HG02623 (cell line): ENCODE measurements at regions not wholly inside any gene's neighbourhood (a gene's known extent, or its start where the extent isn't known, plus 50 kb on each side); places are given as distances from the start of the nearest gene placed in this dataset.

ENCODE experiments used
- ATAC-seq: cut with Tn5 transposase; IDR thresholded peaks from one replicate; pipeline ENCODE4 v1.9.1; 2021; ENCODE audit warnings: moderate library complexity; ENCODE audit not compliant: unreplicated experiment

DNA sequence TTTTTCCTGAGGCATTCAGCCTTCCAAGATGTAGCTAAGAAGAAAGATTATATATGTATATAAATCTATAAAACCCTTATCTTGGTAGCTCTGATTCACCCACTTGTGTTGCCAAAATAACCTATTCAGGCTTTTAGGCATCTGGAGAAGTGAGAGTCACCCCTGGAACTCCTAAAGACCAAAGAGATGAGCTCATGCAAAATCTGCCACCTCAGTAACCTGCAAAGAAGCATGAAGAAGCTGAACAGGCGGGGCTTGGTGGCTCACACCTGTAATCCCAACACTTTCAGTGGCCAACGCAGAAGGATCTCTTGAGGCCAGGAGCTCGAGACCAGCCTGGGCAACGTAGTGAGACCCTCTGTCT is 393.7 kb downstream of the FOXO1 start:
- no peak for ATAC-seq

DNA sequence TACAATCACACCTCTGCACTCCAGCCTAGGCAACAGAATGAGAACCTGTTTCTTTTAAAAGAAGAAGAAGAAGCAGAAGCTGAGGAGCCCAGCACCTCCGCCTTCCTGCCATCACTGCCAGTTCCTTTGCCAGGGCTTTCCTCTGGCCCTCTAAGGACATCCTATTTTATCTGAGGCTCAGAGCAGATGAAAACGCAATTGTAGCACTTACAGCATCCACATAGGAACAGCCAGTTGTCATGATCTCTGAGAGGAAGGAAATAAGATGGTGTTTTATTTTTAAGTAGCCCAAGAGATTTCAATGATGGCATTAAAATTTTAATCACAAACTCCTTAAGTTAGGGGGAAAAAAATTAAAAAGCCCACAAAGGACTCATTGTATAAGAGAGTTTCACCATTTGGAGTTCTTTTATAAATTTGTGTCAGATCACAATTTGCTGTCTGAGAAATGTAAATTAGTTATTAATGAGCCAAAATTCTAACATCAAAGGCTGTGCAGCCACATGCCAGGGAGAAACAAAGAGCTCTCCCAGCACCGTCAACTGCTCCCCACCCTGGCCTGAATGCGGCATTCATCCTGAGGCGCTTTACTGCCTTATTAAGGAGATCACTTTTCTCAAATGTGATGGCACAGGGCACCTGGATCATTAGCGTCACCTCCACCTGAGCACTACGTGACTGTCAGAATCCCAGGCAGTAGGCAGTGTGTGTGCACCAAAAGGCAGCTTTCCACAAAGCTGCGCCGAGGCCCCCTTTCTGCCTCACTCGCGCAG is 393.0 kb downstream of the FOXO1 start:
- ATAC-seq, result no peak

DNA sequence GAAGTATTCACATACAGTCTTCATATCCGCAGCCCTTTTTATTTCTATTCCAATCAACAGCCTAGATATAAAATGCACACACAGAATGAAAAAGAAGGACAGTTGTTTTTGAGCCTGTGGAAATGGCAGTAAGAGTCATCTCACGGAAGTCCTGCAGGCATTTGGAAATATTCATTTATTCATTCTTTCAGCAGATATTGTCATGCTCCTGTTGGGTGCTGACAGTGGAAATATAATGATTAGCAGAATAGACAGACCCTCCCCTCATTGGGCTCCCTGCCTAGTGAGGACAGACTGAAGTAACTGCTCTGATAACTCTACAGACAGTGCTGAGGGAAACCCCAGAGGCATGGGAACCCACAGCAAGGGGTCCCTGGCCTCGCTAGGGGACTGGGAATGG is 392.3 kb downstream of the FOXO1 start:
- ATAC-seq, result no peak

DNA sequence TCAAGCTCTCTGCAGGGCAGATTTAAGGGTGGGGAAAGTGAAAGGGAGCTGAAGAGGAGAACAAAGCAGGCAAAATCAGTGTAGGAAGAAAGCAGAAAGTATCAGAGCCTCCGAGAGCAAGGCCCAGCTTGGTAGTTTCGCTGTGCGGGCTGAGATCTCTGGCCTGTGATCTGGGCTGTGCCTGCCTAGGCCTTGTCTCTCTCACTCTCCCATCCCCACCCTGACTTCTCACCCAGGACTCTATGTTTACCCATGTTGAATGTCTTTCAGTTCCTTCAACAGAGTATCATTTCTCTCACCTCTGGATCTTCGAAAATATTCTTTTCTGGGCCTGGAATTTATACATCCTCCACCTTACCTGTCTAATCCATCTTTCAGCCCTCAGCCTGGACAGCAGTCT is 391.3 kb downstream of the FOXO1 start:
- ATAC-seq, result no peak

DNA sequence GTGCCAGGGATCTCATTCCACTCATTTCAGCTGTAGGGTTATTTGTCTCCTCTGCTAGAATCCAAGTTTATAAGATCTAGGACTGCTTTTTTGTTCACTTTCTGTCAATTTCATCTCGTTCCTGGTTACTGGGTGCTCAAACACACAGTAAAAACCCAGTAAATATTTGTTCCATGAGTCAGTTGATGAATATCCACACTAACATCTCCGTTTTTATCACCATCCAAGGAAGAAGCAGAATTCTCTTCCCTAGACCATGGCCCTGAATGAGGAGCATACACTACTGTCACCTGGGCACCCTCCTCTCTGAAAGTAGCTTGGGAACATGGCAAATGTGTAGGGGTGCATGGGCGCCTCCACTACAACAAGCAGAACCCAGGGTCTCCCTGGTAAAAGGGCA is 390.8 kb downstream of the FOXO1 start:
- ATAC-seq, result no peak

DNA sequence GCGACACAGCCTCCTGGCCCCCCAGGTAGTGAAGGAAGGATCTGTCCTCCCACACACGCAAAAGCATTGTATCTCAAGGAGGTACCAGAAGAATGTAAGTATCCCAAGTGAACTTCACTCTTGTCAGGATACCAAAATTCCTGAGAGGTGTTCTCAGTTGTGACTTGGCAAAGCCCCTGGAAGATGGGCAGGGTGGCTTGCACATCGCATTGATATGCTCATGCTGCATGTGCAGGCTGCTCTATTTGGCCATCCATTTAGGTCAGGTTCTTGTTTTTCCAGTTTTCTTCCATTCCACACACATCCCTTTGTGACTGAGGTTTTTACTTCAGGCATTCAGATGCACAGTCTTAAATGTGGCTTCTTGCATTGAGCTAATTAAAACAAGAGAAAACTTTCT is 382.8 kb downstream of the FOXO1 start:
- ATAC-seq, result no peak

DNA sequence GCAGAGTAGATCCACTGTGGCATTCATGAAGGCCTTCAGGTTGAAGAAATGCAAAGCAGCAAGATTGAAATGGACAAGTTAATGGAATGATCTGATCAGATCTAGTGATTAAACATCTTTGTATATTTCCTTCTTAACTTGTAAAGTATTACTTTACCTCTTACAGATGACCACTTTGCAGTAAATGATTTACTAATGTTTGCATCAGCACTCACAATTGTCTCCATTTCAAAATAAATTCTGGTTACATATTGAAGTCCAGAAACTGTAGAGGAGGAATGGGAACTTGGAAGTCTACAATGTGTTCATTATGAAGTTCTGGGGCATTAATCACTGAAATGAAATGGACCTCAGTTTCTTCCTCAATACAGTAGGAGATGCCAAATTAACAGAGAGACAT is 380.8 kb downstream of the FOXO1 start:
- no peak for ATAC-seq

DNA sequence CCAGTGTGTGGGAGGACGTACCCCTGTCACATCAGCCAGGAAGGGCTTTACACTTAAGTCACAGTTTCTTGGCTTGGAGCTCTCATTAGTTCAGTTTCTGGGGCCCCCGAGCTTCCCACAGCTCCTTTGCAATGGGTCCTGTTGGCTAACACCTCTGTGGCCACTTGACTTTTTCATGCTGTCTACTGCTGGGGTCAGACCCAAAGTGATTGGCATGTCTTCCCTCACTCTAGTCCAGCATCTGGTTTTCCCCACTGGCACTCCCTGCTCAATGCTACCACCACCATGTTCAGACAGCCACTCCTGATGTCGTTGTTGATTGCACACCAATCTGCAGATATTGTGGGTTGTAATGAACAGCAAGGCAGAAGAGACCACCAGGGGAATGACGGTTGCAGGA is 379.0 kb downstream of the FOXO1 start:
- ATAC-seq, result no peak

DNA sequence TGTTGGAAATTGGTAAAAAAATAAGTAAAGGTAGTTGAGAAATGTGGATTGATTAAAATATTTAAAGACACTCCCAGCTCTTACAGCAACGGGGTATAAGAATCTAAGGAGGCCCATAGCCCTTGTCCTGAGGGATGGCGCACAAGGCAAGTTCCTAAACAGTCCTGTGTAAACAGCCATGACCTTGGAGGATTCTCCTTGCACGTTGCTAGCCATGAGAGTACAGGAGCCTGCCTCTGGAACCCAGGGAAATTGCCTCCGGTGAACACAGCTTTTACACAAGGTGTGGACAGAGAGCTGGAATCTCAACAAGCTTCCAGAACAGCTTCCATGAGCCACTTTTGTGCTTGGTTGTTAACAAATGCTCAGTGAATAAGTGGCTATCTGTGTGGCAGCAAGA is 378.2 kb downstream of the FOXO1 start:
- no peak for ATAC-seq

DNA sequence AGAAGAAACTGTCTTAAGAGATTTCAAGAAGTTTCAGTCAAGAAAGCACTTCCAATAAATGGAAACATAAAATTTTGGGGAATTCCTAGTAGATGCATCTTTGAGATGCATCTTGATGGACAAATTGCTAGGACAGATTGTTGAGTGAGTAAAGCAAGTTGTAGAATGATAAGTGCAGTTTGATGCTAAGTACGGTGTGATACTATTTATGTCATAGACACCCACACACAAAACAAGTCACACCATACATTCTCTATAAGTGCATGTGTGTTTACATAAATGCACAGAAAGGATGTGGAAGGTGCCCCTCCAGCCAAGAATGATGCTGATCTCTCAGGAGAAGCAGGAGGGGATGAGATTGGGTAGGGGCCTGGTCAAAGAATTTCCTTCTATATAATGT is 375.7 kb downstream of the FOXO1 start:
- ATAC-seq, result no peak

DNA sequence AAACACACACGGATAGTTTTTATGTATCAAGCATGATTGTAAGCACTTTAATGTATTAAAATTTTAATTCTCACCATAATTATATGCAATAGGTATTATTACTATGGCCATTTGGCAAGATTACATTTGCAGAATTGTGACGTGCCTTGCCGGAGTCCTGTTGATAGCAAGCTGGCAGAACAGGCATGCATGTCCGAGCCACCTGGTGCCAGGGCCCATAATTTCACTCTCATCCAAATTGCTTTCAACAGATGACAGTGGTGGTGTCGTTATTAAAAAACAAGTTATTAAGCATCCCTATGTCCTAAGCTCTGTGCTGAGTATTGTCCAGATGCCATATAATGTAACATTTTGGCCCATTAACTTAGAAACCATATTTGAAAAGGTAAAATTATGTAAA is 374.3 kb downstream of the FOXO1 start:
- no peak for ATAC-seq

DNA sequence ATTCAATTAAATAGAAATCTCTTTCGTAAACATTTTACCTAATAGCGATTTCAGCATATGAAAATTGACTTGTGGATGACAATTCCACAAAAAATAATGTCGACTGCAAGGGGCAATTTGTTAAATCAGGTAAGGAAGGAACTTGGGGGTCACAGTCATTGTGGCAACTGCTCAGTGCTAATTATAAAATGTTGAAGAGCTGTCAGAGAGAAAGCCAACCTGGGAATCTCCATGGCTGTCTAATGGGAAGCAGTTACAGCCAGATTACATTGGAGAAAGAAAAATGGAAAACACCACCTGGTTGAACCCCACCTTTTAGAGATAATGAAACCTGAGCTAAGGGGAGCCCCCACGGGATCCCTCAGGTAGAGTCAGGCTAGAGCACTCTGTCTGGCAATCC is 373.9 kb downstream of the FOXO1 start:
- no peak for ATAC-seq

DNA sequence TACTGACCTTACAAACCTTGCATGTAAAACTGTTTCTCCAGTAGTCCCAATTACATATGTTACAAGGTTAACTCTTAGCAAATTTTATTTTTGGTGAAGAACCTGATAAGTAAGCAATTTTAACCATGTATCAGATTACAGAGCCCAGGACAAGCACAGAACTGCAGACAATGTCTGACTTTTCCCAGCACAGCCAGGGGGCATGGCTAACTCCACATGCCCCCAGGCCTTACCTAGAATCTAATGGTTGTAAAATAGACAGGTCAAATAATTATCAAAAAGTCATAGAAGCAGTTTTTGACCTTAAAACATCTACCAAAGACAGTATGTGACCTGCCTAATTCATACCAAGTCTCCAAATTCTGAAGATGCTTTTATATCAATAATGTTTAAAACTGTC is 364.1 kb downstream of the FOXO1 start:
- ATAC-seq, result no peak

DNA sequence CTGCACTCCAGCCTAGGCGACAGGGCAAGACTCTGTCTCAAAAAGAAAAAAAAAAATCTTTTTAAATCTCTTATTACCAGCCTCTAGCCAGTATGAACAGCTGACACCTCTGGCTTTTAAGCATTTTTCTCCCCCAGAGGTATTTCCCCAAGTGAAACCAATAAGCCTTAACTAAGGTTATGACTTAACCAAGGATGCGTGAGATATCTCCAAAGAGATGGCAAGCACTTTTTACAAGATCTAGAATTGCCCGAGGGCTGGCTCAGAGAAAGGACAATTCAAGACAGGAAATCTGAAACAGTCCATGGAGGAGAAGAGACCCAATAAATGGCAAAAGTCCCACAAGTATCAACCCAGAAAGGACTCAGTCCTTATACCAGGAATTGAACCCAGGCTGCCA is 362.1 kb downstream of the FOXO1 start:
- no peak for ATAC-seq

DNA sequence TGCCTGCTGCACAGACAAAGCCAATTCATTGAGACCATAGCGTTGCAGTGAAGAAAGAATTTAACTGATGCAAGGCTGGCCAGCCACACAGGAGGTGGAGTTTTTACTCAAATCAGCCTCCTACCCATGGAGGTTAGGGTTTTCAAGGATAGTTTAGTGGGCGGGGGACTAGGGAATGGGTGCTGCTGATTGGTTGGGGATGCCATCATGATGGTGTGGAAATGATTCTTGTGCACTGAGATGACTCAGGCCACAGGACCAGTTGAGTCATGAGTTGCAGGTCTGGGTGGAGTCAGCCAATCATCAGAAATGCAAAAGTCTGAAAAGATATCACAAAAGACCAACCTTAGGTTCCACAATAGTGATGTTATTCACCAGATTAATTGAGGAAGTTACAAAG is 359.6 kb downstream of the FOXO1 start:
- no peak for ATAC-seq

DNA sequence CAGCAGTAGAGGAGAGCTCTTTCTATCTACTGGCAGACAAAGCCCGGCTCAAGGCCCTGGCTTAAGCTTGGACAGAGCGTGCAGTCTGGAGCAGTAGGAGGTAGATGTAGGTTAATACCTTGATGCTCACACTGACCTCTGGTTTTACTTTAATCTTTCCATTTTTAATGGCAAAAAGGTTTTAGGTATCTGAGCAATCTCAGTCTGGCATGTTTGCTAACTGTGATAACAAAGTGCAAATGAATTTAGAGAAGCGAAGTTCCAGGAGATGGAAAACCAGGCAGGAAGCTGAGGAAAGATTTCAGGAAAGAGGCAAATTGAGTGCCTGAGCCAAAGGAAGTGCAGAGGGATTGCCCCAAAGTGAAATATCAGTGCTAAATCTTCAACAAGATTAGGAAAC is 356.6 kb downstream of the FOXO1 start:
- no peak for ATAC-seq

DNA sequence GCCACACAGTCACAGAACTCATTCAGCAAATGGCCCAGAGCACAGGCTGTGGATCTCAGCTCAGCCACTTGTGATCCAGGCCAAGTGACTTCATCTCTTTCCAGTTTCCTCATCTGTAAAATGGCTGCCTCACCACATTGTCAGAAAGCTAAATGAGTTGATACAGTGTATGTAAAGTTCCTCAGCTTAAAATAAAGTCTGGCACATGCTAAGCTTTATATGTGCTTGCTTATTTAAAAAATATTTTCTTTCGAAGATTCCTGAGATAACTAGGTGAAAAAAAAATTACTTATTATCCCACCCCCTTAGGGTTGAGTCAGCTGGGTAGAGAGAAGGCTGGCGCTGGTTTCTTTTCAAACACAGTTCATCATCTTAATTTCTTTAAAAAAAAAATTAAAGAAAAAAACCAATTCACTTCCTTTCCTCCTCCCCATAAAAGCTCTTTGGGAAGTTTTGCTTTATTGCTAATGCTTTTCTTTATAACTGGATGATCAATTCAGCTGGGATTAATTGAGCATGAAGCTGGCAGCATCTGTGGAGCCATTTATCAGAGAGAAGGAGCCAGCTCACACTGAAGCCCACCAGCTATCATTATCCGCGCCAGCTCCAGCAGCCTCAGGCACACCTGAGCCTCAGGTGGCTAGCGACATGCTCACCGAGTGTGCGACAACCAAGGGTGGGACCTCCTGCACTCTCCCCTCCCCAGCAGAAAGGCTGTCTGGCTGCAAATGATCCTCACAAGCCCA is 354.9 kb downstream of the FOXO1 start:
- no peak for ATAC-seq

DNA sequence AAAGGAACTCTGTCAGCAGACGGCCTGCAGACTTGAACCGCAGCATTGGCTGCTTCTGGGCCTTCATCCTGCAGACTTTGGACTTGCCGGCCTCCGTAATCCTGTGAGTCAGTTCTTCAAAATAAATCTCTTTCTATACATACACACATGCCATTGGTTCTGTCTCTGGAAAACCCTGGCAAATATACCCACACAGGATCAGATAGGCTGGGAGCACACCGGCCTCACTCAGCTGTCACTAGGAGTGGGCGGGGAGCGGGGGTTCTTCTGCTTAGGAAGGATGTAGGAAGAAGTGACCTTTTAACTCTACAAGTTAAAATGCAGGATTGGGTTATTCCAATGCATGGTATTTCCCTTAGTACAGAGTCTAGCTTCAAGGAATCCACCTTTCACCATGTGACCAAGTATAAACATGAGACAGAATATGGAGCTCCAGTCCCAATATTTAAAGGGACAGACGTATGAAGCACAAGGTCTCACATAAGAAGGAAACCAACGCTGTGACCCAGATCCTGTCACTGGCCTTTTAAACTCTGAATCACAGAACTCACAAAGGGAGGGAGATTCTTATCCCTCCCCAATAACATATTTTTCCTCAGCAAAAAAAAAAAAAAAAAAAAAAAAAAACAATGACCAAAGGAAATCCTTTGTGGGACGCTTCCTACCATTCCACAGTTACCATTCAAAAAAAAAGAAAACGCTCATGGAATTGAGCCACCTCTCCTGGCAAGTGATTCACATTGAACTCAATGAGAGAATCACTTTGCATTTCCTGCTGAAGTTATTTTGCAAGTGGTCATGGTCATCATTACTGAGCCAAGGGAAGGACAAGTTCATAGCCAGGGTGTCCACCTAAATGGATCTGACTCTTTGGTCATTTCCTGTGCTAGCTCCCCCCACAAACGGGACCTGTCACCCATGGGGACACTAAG is 352.9 kb downstream of the FOXO1 start:
- ATAC-seq, result no peak

DNA sequence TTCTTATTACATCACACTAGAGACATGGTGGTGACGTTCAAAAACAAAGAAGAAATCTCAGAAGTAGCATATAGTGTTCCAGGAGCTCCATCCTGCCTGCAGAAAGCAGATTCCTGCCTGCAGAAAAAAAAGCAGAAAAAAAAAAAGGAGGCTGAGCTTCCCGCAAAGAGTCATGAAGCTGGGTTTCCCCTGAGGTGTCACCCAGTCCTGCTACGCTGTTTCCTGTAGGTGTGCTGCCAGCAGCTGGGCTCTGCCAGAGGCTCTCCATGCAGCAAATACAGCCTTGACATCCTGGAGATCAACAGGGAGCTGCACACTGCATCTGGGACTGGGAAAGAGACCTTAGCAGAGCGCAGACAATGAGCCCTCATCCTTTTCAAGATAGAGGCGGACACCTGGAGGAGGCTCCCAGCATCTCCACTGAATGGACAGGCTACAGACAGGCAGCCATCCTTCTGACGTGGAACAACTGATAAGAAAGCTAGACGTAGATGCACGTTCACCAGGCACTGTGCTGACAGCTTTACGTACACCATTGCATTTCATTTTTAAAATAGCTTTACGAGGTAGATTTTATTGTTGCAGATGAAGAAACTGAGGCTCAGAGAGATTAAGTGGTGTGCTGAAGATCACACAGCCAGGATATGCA is 350.9 kb downstream of the FOXO1 start:
- no peak for ATAC-seq

DNA sequence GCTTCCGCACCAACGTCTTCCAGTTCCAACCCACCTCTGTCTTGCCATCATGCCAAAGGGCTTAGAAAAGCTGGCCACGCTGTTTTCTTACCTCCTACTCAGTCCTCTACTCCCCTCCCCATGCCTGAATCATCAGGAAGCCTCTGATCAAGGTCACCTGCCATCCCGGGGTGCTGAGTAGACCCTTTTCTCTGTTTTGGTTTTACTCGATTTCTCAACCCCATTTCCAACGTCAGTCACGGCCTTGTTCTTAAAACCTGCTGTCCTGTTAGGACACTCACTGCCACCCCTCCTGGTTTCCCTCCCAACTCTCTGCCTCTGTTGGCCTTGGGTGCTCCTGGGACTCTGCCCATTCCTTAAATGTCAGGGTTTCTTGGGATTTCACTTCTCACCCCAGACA is 350.1 kb downstream of the FOXO1 start:
- ATAC-seq, result no peak

DNA sequence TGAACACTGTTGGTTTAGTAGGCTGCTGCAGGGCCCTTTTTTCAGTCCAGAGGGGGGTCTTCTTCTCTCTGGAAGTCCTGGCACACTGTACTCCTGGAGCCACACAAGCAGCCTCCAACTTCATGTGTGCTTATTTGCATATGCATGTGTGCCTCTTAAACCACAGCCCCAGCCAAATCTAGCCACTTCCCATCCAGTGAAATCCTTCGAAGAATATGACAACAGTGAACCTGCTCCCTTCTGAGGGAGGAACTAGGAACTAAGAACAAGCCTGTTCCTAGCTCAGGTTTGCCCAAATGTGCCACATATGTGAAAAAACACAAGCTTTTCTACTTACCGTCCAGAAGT is 348.5 kb downstream of the FOXO1 start:
- no peak for ATAC-seq
